ENCODE measurements at regions not wholly inside any gene's neighbourhood (a gene's known extent, or its start where the extent isn't known, plus 50 kb on each side); places are given as distances from the start of the nearest gene placed in this dataset.

DNA sequence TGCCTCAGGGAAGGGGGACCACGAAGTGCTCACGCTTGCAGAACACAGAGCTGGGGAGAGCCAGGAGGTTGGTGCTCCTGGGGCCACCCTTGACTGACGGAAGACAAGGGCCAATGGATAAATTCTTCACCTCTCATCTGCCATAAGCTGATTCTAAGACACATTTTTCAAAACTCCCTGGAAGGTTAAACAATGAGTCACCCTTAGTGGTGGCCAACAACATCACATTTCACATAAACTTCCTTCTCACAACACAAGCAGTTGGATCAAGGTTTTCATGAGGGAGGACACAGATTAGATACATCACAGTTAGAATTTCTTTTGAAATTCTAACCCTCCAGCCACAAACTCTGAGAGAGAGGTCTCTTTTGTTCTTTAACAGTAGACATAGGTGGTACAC, 713.6 kb upstream of the POU3F3 start:
- Histone ChIP-seq H3K9ac (ENCODE audit: insufficient read depth, low read length, poor library complexity, severe bottlenecking) (no peak overlapping the region), H4K20me1 (ENCODE audit: insufficient read depth, low read length) (no peaks in the 10 kb centered on the region), H3K36me3 (replicated peaks in 1 of 2; ENCODE audit: control insufficient read depth in 1 of 2, insufficient read depth in 2 of 2, low read length in 2 of 2) (no peaks in the 10 kb centered on the region), H3K9me3 (replicated peaks in 1 of 2; ENCODE audit: control insufficient read depth in 1 of 2, insufficient read depth in 1 of 2, low read length in 2 of 2) (peaks cover 0 to 2% of the 10 kb centered on the region in 2 donors), H3K27ac (ENCODE audit: low read depth in 1 of 2, low read length in 2 of 2) (no peak overlapping the region), H3K4me2 (replicated peaks; ENCODE audit: extremely low read depth, low read length, poor library complexity, severe bottlenecking) (no peak overlapping the region), H3K27me3 (ENCODE audit: control insufficient read depth in 2 of 2, insufficient read depth in 2 of 2, low read length in 2 of 2) (no peaks in the 10 kb centered on the region), H3K4me1 (ENCODE audit: control insufficient read depth in 1 of 2, insufficient read depth in 2 of 2, low read length in 2 of 2) (no peaks in the 10 kb centered on the region), H3K4me3 (replicated peaks in 1 of 3; ENCODE audit: low read depth in 2 of 3, low read length in 3 of 3) (no peak overlapping the region), H3K79me2 (ENCODE audit: insufficient read depth, low read length) (no peaks in the 10 kb centered on the region), H2AFZ (ENCODE audit: insufficient read depth, low read depth, low read length, poor library complexity, severe bottlenecking) (no peak overlapping the region)
- DNase-seq = no peak
- Mint-ChIP-seq H3K27me3 (ENCODE audit: low read depth in 3 of 3) (peaks cover 0 to 2% (median 2%) of the 10 kb centered on the region in 3 donors), H3K36me3 (no peaks in the 10 kb centered on the region), H3K4me3 (no peak overlapping the region), H3K4me1 (no peaks in the 10 kb centered on the region), H3K27ac (peak overlapping the region in 1 of 7 donors; percentile 46), H3K9me3 (peaks cover 0 to 8% (median 2%) of the 10 kb centered on the region in 7 donors)
- intact Hi-C loops (cut with micrococcal nuclease) = no loop called here
- WGBS (ENCODE audit: insufficient coverage) = 63% methylated on average over 3 of the region's 3 CpGs
- TF ChIP-seq, protein P1, sequence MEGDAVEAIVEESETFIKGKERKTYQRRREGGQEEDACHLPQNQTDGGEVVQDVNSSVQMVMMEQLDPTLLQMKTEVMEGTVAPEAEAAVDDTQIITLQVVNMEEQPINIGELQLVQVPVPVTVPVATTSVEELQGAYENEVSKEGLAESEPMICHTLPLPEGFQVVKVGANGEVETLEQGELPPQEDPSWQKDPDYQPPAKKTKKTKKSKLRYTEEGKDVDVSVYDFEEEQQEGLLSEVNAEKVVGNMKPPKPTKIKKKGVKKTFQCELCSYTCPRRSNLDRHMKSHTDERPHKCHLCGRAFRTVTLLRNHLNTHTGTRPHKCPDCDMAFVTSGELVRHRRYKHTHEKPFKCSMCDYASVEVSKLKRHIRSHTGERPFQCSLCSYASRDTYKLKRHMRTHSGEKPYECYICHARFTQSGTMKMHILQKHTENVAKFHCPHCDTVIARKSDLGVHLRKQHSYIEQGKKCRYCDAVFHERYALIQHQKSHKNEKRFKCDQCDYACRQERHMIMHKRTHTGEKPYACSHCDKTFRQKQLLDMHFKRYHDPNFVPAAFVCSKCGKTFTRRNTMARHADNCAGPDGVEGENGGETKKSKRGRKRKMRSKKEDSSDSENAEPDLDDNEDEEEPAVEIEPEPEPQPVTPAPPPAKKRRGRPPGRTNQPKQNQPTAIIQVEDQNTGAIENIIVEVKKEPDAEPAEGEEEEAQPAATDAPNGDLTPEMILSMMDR (IDR thresholded peaks at IDR 0.05) = no peak

DNA sequence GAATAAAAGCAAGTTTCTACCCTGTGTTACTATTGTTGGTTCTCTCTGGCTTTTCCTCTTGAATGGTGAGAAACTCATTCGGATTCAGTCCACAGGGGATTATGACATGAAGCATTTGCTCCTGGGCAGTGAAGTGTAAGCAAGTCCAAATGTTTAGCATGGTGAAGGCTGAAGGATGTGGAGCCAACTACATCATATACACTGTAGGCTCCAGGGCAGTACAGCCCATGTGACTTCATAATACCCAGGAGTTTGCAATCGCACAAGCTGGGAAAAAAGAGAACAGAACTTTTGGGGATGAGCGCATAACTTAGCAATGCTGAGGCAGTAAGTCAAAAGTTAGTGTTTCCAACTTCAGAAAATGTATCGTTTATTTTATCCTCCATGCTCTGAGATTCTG, 695.7 kb upstream of the POU3F3 start:
- H4K20me1 ChIP-seq (ENCODE audit: insufficient read depth, low read length) = no peaks in the 10 kb centered on the region
- H2AFZ ChIP-seq (ENCODE audit: insufficient read depth, low read depth, low read length, poor library complexity, severe bottlenecking) = no peak overlapping the region
- Mint-ChIP-seq H3K27me3 (ENCODE audit: low read depth in 3 of 3) (no peaks in the 10 kb centered on the region), H3K9me3 (peaks cover 0 to 3% (median 0%) of the 10 kb centered on the region in 7 donors), H3K27ac (no peak overlapping the region), H3K4me1 (no peaks in the 10 kb centered on the region), H3K36me3 (no peaks in the 10 kb centered on the region), H3K4me3 (no peak overlapping the region)
- TF ChIP-seq, protein P1 (IDR thresholded peaks at IDR 0.05) = no peak
- H3K79me2 ChIP-seq (ENCODE audit: insufficient read depth, low read length) = no peaks in the 10 kb centered on the region
- no peaks in the 10 kb centered on the region for H3K27me3 ChIP-seq (ENCODE audit: control insufficient read depth in 2 of 2, insufficient read depth in 2 of 2, low read length in 2 of 2)
- H3K27ac ChIP-seq (ENCODE audit: low read depth in 1 of 2, low read length in 2 of 2) = no peak overlapping the region
- no CpG with 5 or more reads among the region's 4 CpGs for WGBS (ENCODE audit: insufficient coverage)
- H3K9ac ChIP-seq (ENCODE audit: insufficient read depth, low read length, poor library complexity, severe bottlenecking) = no peak overlapping the region
- no peak overlapping the region for H3K4me2 ChIP-seq (replicated peaks; ENCODE audit: extremely low read depth, low read length, poor library complexity, severe bottlenecking)
- no peak for DNase-seq
- no peaks in the 10 kb centered on the region for H3K4me1 ChIP-seq (ENCODE audit: control insufficient read depth in 1 of 2, insufficient read depth in 2 of 2, low read length in 2 of 2)
- intact Hi-C loops (cut with micrococcal nuclease) = no loop called here
- no peak overlapping the region for H3K4me3 ChIP-seq (replicated peaks in 1 of 3; ENCODE audit: low read depth in 2 of 3, low read length in 3 of 3)
- no peaks in the 10 kb centered on the region for H3K9me3 ChIP-seq (replicated peaks in 1 of 2; ENCODE audit: control insufficient read depth in 1 of 2, insufficient read depth in 1 of 2, low read length in 2 of 2)
- no peaks in the 10 kb centered on the region for H3K36me3 ChIP-seq (replicated peaks in 1 of 2; ENCODE audit: control insufficient read depth in 1 of 2, insufficient read depth in 2 of 2, low read length in 2 of 2)
